Progenitor cell of endocrine pancreas (in vitro differentiated cells): ENCODE measurements at regions not wholly inside any gene's neighbourhood (a gene's known extent, or its start where the extent isn't known, plus 50 kb on each side); places are given as distances from the start of the nearest gene placed in this dataset.

Experiments
- DNase-seq: peaks from one replicate; pipeline ENCODE4 v3.0.0; 2021; ENCODE audit warnings: low spot score; ENCODE audit not compliant: unreplicated experiment
- H3K27ac Mint-ChIP-seq: 2 replicates; pipeline ENCODE4 v1.8.0; 2021; ENCODE audit warnings: mild to moderate bottlenecking, moderate library complexity, mixed read lengths
- H3K27me3 Mint-ChIP-seq: 2 replicates; pipeline ENCODE4 v1.8.0; 2021; ENCODE audit warnings: mixed read lengths
- H3K36me3 Mint-ChIP-seq: 2 replicates; pipeline ENCODE4 v1.8.0; 2022; ENCODE audit warnings: mixed read lengths; ENCODE audit not compliant: insufficient read depth
- H3K4me1 Mint-ChIP-seq: 2 replicates; pipeline ENCODE4 v1.8.0; 2021; ENCODE audit warnings: low read depth, mixed read lengths
- H3K4me3 Mint-ChIP-seq: 2 replicates; pipeline ENCODE4 v1.8.0; 2021; ENCODE audit warnings: low read depth, mild to moderate bottlenecking, moderate library complexity, mixed read lengths
- H3K9me3 Mint-ChIP-seq: 2 replicates; pipeline ENCODE4 v1.8.0; 2021; ENCODE audit warnings: low read depth, mixed read lengths
- CTCF ChIP-seq: fragments of 200-600 bp; sonication (generic); IDR thresholded peaks from one replicate; pipeline ENCODE4 v1.5.0; 2021; ENCODE audit warnings: antibody characterized with exemption, mild to moderate bottlenecking; ENCODE audit not compliant: unreplicated experiment

- H3K27me3 Mint-ChIP-seq, result no peaks in the 10 kb centered on the region
- TF ChIP-seq CTCF, result no peak
- no peaks in the 10 kb centered on the region for H3K9me3 Mint-ChIP-seq
- no peaks in the 10 kb centered on the region for H3K36me3 Mint-ChIP-seq
- H3K27ac Mint-ChIP-seq, result no peak overlapping the region
- DNase-seq, result no peak
- H3K4me3 Mint-ChIP-seq, result no peak overlapping the region
- peaks cover 2% of the 10 kb centered on the region for H3K4me1 Mint-ChIP-seq
These were observed 84.4 kb upstream of the NR2F2 start for GRCh38 chr15:96246057-96246456.

DNA sequence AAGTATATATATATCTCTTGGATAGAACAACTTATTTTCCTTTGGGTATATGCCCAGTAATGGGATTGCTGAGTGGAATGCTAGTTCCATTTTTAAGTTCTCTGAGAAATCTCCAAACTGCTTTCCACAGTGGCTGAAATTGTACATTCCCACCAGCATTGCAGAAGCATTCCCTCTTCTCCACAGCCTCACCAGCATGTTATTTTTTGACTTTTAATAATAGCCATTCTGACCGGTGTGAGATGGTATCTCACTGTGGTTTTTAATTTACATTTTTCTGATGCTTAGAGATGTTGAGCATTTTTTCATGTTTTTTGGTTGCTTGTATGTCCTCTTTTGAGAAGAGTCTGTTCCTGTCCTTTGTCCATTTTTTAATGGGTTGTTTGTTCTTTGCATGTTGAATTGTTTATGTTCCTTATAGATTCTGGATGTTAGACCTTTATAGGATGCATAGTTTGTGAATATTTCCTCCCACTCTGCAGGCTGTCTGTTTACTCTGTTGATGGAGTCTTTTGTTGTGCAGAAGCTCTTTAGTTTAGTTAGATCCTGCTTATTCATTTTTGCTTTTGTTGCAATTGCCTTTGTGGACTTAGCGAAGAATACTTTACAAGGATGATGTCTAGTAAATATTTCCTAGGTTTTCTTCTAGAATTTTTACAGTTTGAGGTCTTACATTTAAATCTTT lies 82.7 kb upstream of the NR2F2 start:
- TF ChIP-seq CTCF, result no peak
- no peak overlapping the region for H3K27ac Mint-ChIP-seq
- H3K4me1 Mint-ChIP-seq, result no peaks in the 10 kb centered on the region
- no peaks in the 10 kb centered on the region for H3K27me3 Mint-ChIP-seq
- no peaks in the 10 kb centered on the region for H3K36me3 Mint-ChIP-seq
- H3K9me3 Mint-ChIP-seq, result no peaks in the 10 kb centered on the region
- no peak overlapping the region for H3K4me3 Mint-ChIP-seq
- DNase-seq, result no peak

GRCh38 chr15:96252148-96252547 lies 78.4 kb upstream of the NR2F2 start:
- no peaks in the 10 kb centered on the region for H3K27me3 Mint-ChIP-seq
- no peaks in the 10 kb centered on the region for H3K36me3 Mint-ChIP-seq
- no peak overlapping the region for H3K27ac Mint-ChIP-seq
- DNase-seq, result no peak
- H3K4me1 Mint-ChIP-seq, result no peaks in the 10 kb centered on the region
- H3K4me3 Mint-ChIP-seq, result no peak overlapping the region
- no peaks in the 10 kb centered on the region for H3K9me3 Mint-ChIP-seq
- no peak for TF ChIP-seq CTCF

DNA sequence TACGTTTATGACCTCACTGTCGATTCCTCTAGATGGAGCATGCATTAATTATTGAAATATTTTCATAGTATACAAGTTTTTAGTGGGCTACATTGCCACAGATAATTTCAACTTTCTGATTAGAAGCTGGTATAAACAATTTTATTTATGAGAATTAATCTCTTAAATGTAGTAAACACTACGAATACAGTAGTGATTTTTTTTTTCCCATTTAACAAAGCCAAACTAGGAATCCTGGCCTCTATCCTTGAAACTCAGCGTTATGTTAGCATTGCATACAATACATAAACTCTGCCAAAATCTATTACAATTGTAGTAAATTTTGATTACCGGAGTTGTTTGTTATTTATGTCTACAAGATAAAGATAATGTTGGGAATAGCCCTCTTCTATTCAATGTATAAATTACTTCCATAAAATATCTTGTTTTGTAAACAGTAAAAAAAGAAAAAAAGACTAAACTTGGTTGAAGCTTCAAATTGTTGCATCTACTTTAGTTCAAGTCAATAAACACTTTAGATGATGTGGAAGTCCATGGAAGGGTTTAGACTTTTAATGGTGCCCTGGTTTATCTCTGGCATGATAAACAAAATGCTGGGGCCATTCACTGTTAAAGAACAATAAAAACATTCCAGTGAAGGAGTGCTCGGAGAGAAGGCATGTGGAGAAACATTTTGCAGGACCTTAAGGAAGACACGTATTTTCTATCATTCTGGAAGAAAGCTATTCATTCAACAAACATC lies 77.3 kb upstream of the NR2F2 start:
- Mint-ChIP-seq H3K4me3 (no peak overlapping the region), H3K27me3 (no peaks in the 10 kb centered on the region)
- no peak for TF ChIP-seq CTCF

DNA sequence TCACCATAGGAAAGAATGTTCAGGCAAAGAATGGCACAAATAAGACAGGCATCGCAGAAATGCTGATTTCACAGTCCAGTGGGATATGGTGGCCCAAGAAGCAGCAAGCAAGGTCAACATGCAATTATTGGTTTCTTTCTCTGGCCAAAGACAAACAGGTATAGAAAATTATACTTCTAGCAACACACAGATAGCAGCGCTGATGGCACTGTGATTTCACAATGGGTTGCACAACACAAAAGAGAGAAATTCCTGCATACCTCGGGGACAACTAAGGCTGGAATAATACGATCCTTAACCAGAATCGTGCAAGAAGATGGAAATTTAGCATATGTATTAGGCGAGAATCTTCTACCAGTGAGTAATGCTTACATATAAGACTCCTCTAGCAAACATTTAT lies 76.3 kb upstream of the NR2F2 start:
- Mint-ChIP-seq H3K4me1 (no peaks in the 10 kb centered on the region), H3K9me3 (no peaks in the 10 kb centered on the region), H3K27me3 (no peaks in the 10 kb centered on the region), H3K36me3 (no peaks in the 10 kb centered on the region), H3K4me3 (no peak overlapping the region), H3K27ac (no peak overlapping the region)
- DNase-seq, result no peak
- TF ChIP-seq CTCF, result no peak

More for the DNA sequence above, 77.3 kb upstream of the NR2F2 start:
- Mint-ChIP-seq H3K9me3 (no peaks in the 10 kb centered on the region), H3K36me3 (no peaks in the 10 kb centered on the region), H3K4me1 (no peaks in the 10 kb centered on the region), H3K27ac (no peak overlapping the region)
- DNase-seq, result no peak
